NCI-H774 (cell line): ENCODE measurements at regions not wholly inside any gene's neighbourhood (a gene's known extent, or its start where the extent isn't known, plus 50 kb on each side); places are given as distances from the start of the nearest gene placed in this dataset.
"Not testable (repeated sequence)": the region's sequence is repeated elsewhere in the genome, so short reads cannot be mapped to it uniquely, and the experiment has no call there.

Experiments
- DNase-seq: peaks from one replicate; lab custom pipeline; 2025; lab: John Stamatoyannopoulos, UW

DNA sequence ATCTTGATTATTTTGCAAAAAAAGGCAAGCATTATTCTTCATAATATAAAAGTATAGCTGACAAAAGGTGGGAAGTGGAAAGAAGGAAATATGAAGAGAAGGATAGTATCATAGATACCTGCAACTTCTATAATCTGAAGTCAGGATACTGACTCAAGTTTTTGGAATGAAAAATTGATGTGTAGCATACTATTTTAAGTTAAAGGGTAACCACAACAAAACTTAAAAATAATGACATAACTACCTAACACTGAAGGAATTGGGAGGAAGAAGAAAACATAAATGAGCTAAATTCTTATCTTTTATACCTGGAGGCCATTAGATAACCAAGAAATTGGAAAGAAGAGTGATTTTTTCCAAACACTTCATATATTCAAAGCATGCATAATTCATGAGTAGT is 51.8 kb upstream of the TLE1 start:
- no peak for DNase-seq

DNA sequence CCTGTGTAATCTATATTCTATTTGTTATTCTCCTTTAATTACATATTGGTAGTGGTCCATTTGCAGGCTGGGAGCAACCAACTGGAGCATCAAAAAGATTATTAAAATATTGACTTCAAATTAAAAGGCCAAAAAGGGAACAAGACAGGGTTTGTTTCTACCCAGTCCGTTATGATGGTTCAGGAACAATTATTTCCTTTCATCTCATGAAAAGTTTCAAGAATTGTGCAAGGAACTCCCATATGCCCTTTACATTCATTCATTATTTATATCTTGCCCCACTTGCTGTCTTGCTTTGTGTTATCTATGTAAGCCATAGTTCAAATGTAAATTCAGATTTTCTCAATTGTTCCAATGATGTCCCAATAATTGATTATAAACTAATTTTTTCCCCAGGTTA is 58.7 kb upstream of the TLE1 start:
- DNase-seq: no peak

DNA sequence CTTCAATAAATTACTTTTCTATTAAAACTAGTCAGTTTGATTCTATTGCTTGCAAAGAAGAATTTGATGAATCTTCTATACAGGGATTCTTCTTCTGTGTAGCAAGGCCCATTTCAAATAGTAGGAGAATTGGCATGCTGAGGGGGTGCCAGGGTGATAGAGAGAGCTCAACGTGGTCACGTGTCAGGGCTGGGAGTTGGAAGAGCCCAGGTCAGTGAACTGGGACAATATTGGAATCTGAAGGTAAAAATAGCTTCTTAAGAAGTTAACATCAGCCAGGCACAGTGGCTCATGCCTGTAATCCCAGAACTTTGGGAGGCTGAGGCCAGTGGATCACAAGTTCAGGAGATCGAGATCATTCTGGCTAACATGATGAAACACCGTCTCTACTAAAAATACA is 64.1 kb upstream of the TLE1 start:
- DNase-seq: no peak

DNA sequence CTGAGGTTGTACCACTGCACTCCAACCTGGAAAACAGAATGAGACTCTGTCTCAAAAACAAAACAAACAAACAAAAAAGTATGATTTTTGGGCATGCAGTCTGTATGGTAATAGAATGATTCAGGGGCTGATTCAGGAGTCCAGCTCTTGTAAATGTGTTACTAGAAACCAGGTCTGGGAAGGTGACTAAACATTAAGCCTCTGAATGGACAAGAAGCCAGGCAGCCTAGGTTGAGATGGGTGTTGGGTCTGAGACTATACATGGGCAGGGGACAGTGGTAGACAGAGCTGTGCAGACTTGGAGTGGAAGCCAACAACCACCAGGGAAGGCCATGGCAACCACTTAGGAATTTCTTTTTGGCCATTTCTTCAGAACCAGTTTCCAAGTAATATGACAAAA is 64.9 kb upstream of the TLE1 start:
- DNase-seq: no peak

DNA sequence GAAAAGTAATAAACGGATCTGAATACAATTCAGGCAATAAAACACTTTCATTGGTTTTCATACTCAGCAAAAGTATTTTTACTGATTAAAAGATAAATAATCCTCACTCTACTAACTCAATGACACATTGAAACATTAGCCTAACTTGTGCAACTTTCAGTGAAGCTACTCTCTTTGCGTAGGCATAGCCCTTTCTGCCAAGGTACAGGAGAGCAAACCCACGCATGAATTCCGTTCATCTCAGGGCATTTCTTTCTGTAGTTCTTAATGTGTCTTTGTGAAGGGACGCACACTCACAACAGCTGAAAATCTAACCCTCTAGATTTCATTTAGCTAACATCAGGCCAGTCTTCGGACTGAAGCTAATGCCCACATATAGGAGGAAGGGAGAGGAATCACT is 66.4 kb upstream of the TLE1 start:
- DNase-seq: no peak

DNA sequence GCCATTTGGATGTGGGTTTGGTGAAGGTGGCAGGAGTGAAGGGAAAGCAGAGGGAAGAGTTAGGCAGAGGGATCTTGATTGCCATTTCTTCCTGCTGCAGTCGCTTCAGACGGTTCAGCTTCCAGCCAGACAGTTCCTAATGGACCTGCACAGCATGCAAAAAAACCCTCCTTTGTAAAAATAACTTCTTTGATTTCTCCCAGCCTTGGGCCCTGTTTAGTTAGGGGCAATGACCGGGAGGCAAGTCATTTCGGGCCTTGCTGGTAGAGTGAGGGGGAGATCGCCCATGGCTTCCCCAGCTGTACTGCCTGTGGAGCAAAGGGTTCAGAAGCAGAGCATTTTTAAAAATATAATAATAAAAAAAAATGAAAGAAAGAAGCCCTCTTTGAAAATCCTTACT is 67.2 kb upstream of the TLE1 start:
- no peak for DNase-seq

DNA sequence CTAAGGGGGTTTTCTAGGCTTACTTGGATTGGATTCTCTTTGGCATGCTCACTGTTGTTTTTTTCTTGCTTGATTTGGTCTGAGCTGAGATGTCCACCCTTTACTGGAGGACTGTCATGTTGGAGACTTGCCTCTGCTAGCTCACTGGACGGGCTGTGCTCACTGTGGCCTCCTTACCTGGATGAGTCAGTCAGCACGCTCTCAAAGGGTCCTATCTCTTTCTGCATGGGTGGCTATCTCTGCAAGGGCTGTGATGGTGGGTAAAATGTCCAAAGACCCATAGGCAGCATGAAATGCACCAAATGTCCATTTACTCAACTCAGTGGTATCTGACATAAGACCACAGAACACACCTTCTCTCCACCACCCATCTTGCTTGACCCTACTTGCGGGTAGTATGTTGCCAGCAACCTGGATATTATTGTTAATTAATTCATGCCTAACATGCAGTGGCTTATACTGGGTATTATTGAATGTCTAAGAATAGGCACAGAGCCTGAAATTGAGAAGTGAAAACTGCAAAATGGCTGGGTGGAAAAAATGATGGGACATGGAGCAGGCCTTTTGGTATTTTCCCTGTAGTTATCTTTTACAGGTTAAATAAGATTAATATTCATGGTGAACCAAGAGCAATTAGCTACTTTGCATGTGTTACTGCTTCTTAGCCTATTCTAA is 68.9 kb upstream of the TLE1 start:
- DNase-seq: no peak

DNA sequence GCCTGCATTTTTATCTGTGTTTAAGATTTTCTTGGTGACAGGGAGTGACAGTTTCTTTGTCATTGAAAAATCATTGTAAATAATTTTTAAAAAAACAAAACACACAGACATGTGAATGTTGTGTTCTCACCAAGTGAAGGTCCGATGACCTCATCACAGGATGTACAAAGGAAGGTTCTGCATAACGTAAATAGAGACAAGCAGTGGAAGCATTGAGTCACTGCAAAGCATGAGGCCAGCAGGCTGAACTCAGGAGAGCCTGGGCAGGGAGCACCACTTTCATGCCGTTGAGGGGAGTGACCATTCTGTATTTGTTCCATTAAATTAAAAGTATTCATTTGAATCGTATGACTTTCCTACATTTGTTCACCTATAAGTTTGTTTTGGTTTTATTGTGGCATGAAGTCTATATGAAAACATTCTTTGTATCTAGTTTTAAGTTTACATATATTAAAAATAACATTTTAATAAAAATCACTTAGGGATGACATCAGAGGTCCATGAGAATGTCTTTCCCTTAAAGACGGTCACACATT is 70.4 kb upstream of the TLE1 start:
- DNase-seq: no peak

DNA sequence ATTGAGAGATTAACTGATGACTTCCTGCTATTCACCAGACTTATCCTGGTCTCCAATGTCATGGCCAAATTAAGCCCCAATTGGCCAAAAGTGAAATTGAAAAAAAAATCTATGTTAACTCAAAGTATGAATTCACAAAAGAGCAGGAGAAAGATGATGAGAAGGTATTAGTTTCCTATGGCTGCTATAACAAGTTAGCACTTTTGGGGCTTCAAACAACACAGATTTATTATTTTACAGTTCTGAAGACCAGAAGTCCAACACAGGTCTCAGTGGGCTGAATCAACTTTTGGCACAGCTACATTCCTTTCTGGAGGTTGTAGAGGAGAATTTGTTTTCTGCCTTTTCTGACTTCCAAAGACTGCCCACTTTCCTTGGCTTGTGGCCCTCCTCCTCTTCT is 78.6 kb upstream of the TLE1 start:
- no peak for DNase-seq

DNA sequence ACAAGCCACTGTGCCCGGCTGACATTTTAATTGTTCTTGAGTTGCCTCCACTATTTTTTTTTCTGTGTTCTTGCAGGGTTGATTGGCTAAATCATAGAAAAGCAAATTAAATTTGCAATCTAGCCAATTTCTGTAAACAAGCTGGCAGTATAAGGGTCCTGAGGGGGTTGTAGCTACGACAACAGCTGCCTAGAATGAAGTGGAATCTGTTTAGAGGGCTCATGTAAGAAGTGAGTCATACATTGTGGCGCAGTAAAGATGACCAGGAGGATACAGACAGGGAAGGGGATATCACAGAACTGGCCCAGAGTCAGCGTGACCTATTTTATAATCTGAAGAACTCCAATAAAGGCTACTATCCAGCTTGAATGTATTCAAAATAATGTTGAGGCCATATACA is 82.2 kb upstream of the TLE1 start:
- DNase-seq: no peak

DNA sequence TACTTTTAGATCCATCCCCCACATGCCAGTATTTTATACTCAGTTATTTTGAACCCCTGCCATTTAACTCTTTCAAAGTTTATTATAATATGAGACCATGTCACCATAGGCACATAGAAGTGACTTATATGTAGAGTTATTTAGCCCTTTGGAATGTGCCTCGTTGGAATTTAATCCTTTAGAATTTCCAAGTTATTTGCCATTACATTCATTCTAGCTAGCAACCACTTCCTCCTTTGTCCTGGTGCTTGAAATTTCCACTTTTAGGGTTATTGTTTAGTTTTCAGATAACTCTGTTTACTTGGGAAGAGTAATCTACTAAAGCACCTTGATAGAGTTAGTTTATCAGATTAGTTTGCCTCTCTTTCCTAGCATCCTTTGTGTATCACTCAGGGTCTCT is 82.8 kb upstream of the TLE1 start:
- no peak for DNase-seq

DNA sequence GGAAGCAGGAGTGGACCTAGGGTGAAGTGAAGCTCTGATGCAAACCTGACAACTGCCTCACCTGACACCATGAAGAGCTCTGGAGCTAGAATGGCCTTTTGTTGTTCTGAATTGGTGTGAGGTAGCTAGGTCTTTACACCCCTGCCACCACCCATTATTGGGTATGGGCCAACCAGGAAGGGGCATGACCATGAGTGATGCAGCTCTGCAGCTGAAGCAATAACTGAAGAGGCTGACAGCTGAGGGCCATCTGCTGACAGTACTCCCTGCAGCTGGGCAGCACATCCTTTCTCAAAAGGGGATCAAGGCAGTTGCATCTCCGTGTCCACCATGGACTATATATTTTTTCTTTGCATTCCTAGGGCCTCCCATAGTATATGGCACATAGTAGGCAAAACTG is 87.0 kb upstream of the TLE1 start:
- peak; percentile 18 for DNase-seq

DNA sequence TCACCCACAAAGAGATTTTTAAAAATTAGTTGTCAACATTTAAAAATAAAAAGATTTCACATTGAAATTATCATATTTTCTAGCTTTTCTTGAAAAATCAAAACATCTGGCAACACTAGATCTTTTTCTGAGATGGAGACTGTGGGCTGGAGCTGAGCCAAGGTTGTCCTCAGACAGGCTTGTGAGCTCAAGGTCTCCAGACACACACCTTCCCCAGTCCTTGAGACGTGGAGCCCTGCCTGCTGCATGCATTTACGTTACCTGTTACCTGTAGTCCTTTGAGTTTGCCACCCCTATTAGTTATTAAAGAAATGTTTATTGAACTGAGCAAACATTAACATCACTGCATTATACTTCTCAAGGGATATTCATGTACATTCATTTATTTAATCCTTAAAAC is 87.5 kb upstream of the TLE1 start:
- no peak for DNase-seq

DNA sequence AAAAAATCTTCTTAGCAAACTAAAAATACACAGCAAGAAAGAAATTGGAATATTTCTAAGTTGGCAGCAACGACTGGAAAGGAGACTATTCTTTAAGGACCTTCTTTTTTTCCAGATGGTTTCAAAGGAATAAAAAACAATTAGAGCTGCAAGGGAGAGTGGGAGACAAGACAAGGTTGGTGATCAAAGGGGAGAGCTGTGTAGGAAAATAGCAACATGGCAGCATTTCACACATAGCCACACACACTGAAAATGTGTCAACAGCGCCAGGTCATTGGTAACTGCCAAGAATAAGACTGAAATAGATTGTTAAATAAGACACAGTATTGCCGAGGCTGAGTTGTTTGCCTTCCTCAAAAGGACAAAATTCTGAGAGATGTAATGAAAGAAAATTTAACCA is 88.1 kb upstream of the TLE1 start:
- no peak for DNase-seq

DNA sequence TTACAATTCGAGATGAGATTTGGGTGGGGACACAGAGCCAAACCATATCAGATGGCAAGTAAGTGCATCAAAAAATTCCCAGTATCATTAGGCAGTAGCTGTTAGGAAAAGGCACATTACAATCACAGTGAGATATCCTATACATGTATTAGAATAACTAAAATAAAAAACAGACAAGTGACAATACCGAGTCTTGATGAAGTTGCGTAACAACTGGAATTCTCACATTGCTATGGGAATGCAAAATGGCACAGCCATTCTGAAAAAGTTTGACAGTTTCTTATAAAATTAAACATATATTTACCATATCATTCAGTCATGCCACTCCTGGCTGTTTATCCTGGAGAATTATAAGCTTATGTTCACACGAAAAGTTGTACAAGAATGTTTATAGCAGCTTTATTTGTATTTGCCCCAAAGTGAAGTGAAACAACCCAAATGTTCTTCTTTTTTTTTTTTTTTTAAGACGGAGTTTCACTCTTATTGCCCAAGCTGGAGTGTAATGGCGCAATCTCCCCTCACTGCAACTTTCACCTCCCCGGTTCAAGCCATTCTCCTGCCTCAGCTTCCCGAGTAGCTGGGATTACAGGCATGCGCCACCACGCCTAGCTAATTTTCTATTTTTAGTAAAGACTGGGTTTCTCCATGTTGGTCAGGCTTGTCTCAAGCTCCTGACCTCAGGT is 93.1 kb upstream of the TLE1 start:
- no peak for DNase-seq

DNA sequence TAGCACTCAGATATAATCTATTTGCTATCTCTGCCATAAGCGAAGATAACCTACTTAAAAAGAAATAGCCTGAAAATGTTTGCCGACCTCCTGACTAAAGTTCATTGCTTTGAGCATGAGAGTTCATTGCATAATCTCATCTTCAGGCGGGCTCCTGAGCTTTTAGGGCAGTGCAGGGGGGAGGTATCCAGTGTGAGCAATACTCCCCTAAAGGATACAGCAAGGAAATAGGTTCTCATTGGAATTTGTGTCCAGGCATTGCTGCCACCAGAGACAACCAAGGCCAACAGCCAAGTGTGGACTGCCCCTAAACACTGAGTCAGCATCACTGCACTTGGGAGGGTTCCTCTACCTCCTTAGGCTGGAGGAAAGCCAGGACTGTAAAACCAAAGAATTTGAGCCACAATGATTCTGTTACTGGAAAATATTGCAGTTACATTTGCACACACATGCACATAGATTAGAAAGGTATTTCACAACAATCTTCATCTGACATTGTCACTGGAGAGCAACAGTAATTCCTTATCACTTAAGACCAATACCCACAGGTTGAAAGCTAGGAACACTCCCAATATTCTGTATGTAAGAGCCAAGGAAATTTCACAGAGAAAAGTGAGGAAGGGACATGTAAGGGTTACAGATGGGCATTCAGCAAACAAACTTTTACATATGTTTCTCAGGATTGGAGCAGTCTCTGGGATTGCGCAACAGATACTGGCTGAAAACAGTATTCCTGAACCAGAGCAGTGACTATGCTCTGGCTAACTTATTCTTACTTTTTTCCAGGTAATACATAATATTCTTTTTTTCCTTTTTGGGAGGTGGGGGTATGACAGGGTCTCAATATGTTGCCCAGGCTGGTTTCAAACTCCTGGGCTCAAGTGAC is 98.6 kb upstream of the TLE1 start:
- no peak for DNase-seq

DNA sequence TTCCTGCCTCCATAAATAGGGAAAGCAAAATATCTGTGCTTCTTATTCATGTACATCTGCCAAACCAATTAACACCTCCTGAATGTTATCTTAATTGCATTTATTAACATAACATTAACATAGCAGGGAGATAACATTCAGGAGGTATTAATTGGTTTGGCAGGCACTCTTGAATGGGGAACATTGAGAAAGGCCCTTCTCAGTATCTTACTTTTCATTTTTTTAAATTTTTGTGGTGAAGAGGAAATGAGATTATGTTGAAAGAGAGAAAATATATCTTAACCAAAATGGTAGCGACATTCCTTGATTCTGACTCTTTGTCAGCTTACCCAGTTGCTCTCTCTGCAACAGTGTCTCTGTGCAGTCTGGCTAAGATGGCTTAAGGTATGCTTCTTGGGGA is 100.4 kb upstream of the TLE1 start:
- no peak for DNase-seq

DNA sequence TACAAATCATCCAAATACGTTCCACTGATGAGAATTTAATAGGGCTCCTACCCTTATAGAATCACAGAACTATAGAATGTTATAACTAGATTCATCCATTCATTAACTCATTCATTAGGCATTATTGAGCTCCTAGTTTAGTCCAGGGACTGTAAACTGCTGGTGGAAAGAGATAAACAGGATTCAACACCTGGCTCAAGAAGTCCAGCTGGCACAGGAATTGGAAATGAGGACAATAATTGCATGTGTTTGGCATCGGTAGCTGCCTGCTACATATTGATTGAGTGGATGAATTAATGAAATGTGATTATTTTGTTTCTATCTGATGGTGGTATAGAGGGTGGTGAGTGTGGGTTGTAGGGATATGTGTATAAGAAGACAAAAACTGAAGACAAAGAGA is 100.8 kb upstream of the TLE1 start:
- DNase-seq: no peak

DNA sequence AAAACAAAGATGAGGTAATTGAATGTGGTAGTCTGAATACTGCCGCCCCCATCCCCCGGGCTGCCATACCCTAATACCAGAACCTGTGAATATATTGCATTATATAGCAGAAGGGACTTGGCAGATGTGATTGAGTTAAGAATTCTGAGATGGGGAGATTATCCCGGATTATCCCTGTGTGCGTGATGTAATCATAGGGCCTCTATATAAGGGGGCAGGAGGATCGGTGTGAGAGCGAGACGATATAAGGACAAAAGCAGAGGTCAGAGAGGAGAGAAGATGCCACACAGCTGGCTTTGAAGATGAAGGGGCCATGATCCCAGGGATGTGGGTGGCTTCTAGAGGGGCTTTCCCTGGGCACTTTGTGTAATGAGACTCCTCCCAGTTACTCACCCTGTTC is 101.7 kb upstream of the TLE1 start:
- no peak for DNase-seq

DNA sequence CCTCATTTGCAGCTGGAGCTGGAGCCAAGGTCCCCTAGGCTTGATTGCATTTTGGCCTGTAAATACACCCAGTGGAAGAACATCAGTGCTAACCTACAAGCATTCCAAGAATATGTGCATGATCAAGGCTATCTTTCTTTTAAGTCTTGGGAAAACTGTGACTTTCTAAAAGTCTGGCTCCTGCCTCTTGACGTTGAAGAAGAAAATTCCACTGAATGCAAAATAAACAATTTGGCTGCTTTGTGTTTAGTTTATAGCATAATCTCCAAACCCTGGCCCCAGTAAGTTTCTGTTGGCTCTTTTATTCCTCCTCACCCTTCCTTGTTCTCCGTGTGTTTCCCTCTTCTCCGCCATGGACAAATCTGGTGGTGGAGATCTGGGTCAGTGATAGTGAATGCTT is 109.3 kb upstream of the TLE1 start:
- DNase-seq: no peak

DNA sequence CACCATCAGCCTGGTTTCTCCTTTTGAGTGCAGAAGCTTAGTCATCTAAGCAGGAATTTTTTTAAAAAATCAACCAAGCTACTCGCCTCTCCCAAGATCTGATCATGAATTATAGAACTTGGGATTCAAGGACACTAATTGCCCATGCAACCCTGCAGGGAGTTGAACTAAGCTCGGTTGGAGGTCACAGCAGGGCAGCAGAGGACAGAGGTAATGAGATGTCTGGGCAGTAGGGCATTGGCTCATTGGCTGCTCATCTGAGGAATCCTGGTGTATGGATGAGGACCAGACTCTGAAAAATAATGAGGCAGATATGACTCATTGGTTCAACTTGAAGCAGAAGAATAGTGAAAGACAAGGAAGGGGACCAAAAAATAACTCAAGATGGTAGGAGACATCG is 111.8 kb upstream of the TLE1 start:
- no peak for DNase-seq

DNA sequence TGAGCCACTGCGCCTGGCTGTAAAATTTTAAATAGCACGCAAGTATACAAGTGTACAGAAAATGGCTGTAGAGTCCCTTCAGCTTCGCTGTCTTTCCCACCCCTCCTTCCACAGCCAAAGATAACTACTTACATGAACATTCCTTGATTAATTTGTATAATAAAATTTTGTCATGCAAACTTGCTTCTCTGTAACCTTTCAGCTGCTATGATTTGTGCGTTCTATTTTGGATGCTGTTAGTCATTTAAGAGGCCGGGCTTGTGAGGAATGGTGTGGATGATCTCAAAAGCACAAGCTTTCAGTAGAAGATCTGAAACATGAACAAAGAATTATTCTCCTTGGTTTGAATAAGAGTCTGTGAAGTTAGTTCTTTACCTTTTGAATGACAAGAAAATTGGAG is 115.0 kb upstream of the TLE1 start:
- DNase-seq: no peak

DNA sequence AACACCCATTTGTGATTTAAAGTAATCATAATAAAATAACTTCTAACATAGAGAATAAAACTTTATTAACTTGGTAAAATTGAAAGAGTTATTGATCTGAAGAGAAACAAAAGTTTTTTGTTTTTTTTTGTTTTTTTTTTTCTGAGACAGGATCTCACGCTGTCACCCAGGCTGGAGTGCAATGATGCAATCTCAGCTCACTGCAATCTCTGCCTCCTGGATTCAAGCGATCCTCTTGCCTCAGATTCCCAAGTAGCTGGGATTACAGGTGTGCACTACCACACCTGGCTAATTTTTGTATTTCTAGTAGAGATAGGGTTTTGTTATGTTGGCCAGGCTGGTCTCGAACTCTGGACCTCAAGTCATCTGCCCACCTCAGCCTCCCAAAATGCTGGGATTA is 116.5 kb upstream of the SPATA31D4 start:
- DNase-seq: not testable (repeated sequence)
